Calu3 (cell line): ENCODE measurements at regions not wholly inside any gene's neighbourhood (a gene's known extent, or its start where the extent isn't known, plus 50 kb on each side); places are given as distances from the start of the nearest gene placed in this dataset.

Source experiments
- BruUV-seq: library from RNA; stranded (reverse); fragments of 400-500 nt; replicated peaks from 2 replicates; lab custom pipeline; 2021; lab: Mats Ljungman, UMichigan
- CTCF ChIA-PET: fragments of 300-600 bp; sonication (Branson Sonifier 250); formaldehyde crosslinking; loops from one replicate; lab custom pipeline; 2022; ENCODE audit warnings: antibody characterized with exemption; lab: Charles Lee
- DNase-seq: peaks from one replicate; pipeline ENCODE4 v3.0.0; 2022
- H3K27ac Mint-ChIP-seq: one replicate; pipeline ENCODE4 v1.8.0; 2022; ENCODE audit warnings: mixed read lengths; ENCODE audit not compliant: unreplicated experiment
- H3K27me3 Mint-ChIP-seq: one replicate; pipeline ENCODE4 v1.8.0; 2022; ENCODE audit warnings: mixed read lengths; ENCODE audit not compliant: unreplicated experiment
- H3K36me3 Mint-ChIP-seq: one replicate; pipeline ENCODE4 v1.8.0; 2022; ENCODE audit warnings: mild to moderate bottlenecking, moderate library complexity, mixed read lengths; ENCODE audit not compliant: insufficient read depth, unreplicated experiment
- H3K4me1 Mint-ChIP-seq: one replicate; pipeline ENCODE4 v1.8.0; 2022; ENCODE audit warnings: mild to moderate bottlenecking, low read depth, mixed read lengths; ENCODE audit not compliant: unreplicated experiment
- H3K4me3 Mint-ChIP-seq: one replicate; pipeline ENCODE4 v1.8.0; 2022; ENCODE audit warnings: mild to moderate bottlenecking, low read depth, moderate library complexity, mixed read lengths; ENCODE audit not compliant: unreplicated experiment
- H3K9me3 Mint-ChIP-seq: one replicate; pipeline ENCODE4 v1.8.0; 2022; ENCODE audit warnings: low read depth, mixed read lengths; ENCODE audit not compliant: unreplicated experiment
- intact Hi-C: fragments of 100-400 bp; cut with micrococcal nuclease; formaldehyde crosslinking; loops from one replicate; pipeline ENCODE4 v1.10.0; 2022; ENCODE audit not compliant: unreplicated experiment
- TF ChIP-seq, protein P1 (sequence below): fragments of 200-600 bp; IDR thresholded peaks from one replicate; pipeline ENCODE4 v1.8.0; 2022; ENCODE audit warnings: antibody characterized with exemption; ENCODE audit not compliant: unreplicated experiment

- no peaks in the 10 kb centered on the region for H3K27me3 Mint-ChIP-seq
- H3K9me3 Mint-ChIP-seq: no peaks in the 10 kb centered on the region
- H3K27ac Mint-ChIP-seq: no peak overlapping the region
- BruUV-seq: no TSS peak
- TF ChIP-seq, protein P1, sequence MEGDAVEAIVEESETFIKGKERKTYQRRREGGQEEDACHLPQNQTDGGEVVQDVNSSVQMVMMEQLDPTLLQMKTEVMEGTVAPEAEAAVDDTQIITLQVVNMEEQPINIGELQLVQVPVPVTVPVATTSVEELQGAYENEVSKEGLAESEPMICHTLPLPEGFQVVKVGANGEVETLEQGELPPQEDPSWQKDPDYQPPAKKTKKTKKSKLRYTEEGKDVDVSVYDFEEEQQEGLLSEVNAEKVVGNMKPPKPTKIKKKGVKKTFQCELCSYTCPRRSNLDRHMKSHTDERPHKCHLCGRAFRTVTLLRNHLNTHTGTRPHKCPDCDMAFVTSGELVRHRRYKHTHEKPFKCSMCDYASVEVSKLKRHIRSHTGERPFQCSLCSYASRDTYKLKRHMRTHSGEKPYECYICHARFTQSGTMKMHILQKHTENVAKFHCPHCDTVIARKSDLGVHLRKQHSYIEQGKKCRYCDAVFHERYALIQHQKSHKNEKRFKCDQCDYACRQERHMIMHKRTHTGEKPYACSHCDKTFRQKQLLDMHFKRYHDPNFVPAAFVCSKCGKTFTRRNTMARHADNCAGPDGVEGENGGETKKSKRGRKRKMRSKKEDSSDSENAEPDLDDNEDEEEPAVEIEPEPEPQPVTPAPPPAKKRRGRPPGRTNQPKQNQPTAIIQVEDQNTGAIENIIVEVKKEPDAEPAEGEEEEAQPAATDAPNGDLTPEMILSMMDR: no peak
- CTCF ChIA-PET: no interaction called here
- no peak overlapping the region for H3K4me3 Mint-ChIP-seq
- intact Hi-C loops: no loop called here
- H3K4me1 Mint-ChIP-seq: no peaks in the 10 kb centered on the region
- no peak for DNase-seq
- no peaks in the 10 kb centered on the region for H3K36me3 Mint-ChIP-seq
Observed at GRCh38 chr11:127993281-127993680, 594.1 kb downstream of the ETS1 start.

DNA sequence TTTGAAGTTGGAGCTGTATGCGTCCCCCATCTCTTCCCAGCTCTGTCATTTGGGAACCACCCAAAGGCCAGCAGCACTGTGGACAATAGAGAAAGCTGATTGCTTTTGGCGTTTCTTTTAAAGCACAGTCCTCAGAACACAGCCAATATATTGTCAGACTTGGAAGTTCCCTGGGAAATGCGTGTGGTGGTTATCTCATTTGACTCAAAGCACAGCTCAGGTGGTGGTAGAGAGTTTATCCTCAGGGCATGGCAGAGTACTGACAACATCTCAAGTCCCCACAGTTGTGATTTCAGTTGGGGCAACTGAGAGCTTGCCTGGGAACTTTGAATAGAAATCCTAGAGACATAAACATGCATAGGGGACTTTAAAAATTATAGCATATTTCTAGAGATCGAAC is 601.3 kb downstream of the ETS1 start:
- no peak for DNase-seq

DNA sequence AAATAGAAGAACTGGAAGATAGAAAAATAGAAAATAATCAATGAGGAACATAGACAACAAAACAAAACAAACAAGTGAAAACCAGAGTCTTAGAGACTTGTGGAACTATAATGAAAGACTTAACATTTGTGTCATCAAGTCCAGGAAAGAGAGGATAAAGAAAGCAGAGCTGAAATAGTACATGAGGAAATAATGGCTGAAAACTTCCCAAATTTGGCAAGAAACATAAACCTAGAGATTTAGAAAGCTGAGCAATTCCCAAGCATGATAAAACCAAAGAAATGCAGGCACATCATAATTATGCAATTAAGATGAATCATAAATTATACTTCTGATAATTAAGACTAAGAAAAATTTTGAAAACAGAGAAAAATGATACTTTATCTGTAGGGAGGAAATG is 614.5 kb downstream of the ETS1 start:
- TF ChIP-seq, protein P1: no peak
- Mint-ChIP-seq H3K9me3 (no peaks in the 10 kb centered on the region), H3K36me3 (no peaks in the 10 kb centered on the region), H3K4me3 (no peak overlapping the region), H3K27ac (no peak overlapping the region), H3K27me3 (no peaks in the 10 kb centered on the region), H3K4me1 (no peaks in the 10 kb centered on the region)
- no TSS peak for BruUV-seq
- intact Hi-C loops: no loop called here
- DNase-seq: no peak
- CTCF ChIA-PET: no interaction called here

More for the DNA sequence above, 601.3 kb downstream of the ETS1 start:
- intact Hi-C loops: no loop called here
- Mint-ChIP-seq H3K9me3 (no peaks in the 10 kb centered on the region), H3K4me1 (no peaks in the 10 kb centered on the region), H3K27me3 (no peaks in the 10 kb centered on the region), H3K27ac (no peak overlapping the region), H3K4me3 (no peak overlapping the region), H3K36me3 (no peaks in the 10 kb centered on the region)
- no TSS peak for BruUV-seq
- CTCF ChIA-PET: no interaction called here
- TF ChIP-seq, protein P1: no peak

GRCh38 chr11:127971448-127971847 is 615.9 kb downstream of the ETS1 start:
- TF ChIP-seq, protein P1: no peak
- intact Hi-C loops: no loop called here
- H3K4me3 Mint-ChIP-seq: no peak overlapping the region
- H3K36me3 Mint-ChIP-seq: no peaks in the 10 kb centered on the region
- no peaks in the 10 kb centered on the region for H3K4me1 Mint-ChIP-seq
- no peak overlapping the region for H3K27ac Mint-ChIP-seq
- CTCF ChIA-PET: no interaction called here
- DNase-seq: no peak
- no peaks in the 10 kb centered on the region for H3K27me3 Mint-ChIP-seq
- no TSS peak for BruUV-seq
- H3K9me3 Mint-ChIP-seq: no peaks in the 10 kb centered on the region
